ES-I3 (cell line): ENCODE measurements at regions not wholly inside any gene's neighbourhood (a gene's known extent, or its start where the extent isn't known, plus 50 kb on each side); places are given as distances from the start of the nearest gene placed in this dataset.

Experiments
- H3K36me3 ChIP-seq: 2 replicates; pipeline ENCODE4 v1.6.1; 2013; ENCODE audit warnings: mild to moderate bottlenecking, low read length, control low read depth, moderate library complexity; ENCODE audit not compliant: insufficient read depth
- H3K4me1 ChIP-seq: 2 replicates; pipeline ENCODE4 v1.6.1; 2013; ENCODE audit warnings: mild to moderate bottlenecking, control low read depth, low read length; ENCODE audit not compliant: insufficient read depth
- H3K9ac ChIP-seq: 2 replicates; pipeline ENCODE4 v1.6.1; 2013; ENCODE audit warnings: low read depth, mild to moderate bottlenecking, low read length, moderate library complexity
- H3K9me3 ChIP-seq: 2 replicates; pipeline ENCODE4 v1.6.1; 2013; ENCODE audit warnings: mild to moderate bottlenecking, low read length, moderate library complexity; ENCODE audit not compliant: control insufficient read depth, insufficient read depth

DNA sequence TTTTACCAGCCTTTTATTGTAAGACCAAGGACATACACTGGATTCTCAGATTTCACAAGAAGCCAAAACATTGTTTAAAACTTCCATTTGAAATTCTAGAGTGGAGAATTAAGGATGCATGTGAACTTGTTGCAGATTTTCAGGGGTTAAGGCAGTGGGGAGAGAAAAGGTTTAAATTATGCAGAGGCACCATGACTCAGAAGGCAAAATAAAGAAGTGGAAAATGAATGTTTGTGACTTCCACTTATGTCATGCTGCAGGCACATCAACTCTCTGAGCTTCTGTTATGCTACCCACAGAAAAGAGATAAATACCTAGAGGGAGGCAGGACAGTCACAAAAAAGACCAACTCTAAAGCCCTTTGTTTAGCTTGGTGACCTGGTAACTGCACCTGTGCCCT, 84.4 kb upstream of the BET1 start:
- Histone ChIP-seq H3K36me3 (no peaks in the 10 kb centered on the region), H3K9me3 (no peaks in the 10 kb centered on the region), H3K4me1 (peaks cover 15% of the 10 kb centered on the region), H3K9ac (no peak overlapping the region)

DNA sequence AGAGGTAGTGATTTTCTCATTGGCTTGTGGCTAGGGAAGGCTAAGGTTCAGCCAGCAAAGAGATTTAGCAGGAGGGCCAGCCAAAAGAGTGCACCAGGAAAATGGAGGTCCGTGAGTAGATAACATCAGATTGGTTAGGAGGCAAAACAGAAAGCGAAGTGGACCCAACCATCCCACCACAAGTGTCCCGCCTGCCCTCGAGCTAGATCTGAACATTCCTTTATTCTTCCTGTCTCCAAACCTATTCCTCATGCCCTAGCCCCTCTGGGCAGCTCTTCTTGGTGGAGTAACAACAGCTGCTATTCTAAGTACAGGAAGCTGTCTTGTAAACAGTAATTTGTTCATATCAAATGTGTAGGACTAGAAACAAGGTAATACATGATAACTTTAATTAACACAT, 85.7 kb upstream of the BET1 start:
- no peaks in the 10 kb centered on the region for H3K36me3 ChIP-seq
- peaks cover 15% of the 10 kb centered on the region for H3K4me1 ChIP-seq
- no peak overlapping the region for H3K9ac ChIP-seq
- H3K9me3 ChIP-seq, result no peaks in the 10 kb centered on the region

DNA sequence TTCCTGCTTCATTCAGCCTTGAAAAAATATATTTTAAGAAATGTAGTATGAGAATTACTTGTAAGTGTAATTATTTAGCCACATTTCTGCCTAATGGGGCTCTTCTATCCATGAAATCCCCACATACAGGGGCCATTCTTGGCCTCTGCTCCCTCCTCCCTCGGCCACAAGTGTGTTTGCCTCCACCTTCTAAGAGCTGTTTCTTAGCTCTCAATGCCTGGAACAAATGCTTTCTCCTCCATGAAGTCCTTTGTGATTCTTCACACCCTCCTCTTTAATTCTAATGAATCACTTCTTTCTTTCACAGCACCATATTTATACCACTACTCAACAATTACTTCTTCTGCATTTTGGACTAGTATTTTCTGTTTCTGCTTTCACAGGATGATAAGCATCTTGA, 88.8 kb upstream of the BET1 start:
- H3K9me3 ChIP-seq, result no peaks in the 10 kb centered on the region
- peaks cover 13% of the 10 kb centered on the region for H3K4me1 ChIP-seq
- no peaks in the 10 kb centered on the region for H3K36me3 ChIP-seq
- no peak overlapping the region for H3K9ac ChIP-seq

DNA sequence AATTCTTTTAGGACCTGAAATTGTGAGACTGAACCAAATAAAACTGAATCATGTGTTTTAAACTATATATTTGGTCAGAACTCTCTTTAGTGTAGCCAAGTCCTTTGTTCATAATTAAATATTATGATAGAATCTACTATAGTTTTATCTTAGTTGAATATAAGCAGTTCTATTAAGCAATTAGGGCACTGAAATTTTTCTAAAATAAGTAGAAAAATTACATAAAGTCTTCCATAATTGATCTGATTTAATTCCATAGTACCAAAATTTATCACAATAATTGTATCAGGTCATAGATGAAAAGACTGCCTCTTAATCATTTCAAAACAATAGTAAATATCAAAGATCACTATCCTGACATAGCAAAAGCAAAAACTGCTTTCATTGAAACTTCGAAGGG, 90.1 kb upstream of the BET1 start:
- Histone ChIP-seq H3K9me3 (no peaks in the 10 kb centered on the region), H3K36me3 (no peaks in the 10 kb centered on the region), H3K4me1 (0 out of 2 replicates have a peak, but pooled peaks cover 3% of the 10 kb centered on the region), H3K9ac (no peak overlapping the region)

DNA sequence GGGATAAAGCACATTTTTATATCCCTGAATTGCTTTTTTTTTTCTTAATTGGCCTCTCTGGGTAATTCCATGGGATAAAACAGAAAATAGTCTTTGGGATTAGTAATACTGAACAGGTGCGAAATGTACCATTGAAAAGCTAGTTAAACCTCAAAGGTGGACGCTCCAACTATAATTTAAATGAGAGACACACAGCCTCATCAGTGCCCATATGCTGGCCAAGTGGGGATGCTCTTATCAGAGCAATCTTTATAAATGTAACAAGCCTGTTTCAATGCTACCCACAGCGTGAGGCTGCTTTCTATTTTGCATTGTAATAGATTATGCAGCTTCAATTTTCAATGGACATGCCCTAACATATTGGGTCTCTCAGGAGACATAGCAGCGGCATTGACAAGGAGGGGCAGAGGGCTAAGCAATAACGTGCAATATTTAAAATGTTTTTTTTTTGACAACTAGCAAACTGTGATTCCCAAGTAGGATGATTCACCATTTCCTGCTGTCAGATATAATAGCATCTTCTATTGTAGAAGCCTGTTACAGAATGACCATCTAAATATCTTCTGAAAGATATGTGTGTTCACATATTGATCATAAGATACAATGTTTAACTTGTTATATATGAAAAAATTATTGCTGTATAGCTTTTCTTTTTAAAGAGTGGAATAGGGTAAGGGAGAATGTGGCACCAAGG, 91.3 kb upstream of the BET1 start:
- H3K36me3 ChIP-seq, result no peaks in the 10 kb centered on the region
- 0 out of 2 replicates have a peak, but pooled peaks cover 3% of the 10 kb centered on the region for H3K4me1 ChIP-seq
- H3K9ac ChIP-seq, result no peak overlapping the region
- no peaks in the 10 kb centered on the region for H3K9me3 ChIP-seq

- H3K4me1 ChIP-seq, result no peaks in the 10 kb centered on the region
- no peak overlapping the region for H3K9ac ChIP-seq
- H3K36me3 ChIP-seq, result no peaks in the 10 kb centered on the region
- no peaks in the 10 kb centered on the region for H3K9me3 ChIP-seq
Observed at GRCh38 chr7:94099679-94100078, 95.5 kb upstream of the BET1 start.

GRCh38 chr7:94100723-94101345, 96.7 kb upstream of the BET1 start:
- H3K36me3 ChIP-seq, result no peaks in the 10 kb centered on the region
- no peaks in the 10 kb centered on the region for H3K9me3 ChIP-seq
- no peak overlapping the region for H3K9ac ChIP-seq
- H3K4me1 ChIP-seq, result no peaks in the 10 kb centered on the region

GRCh38 chr7:94104301-94104700, 100.1 kb upstream of the BET1 start:
- Histone ChIP-seq H3K9ac (no peak overlapping the region), H3K36me3 (no peaks in the 10 kb centered on the region), H3K4me1 (no peaks in the 10 kb centered on the region), H3K9me3 (no peaks in the 10 kb centered on the region)

- H3K9me3 ChIP-seq, result no peaks in the 10 kb centered on the region
- H3K36me3 ChIP-seq, result no peaks in the 10 kb centered on the region
- no peak overlapping the region for H3K9ac ChIP-seq
- no peaks in the 10 kb centered on the region for H3K4me1 ChIP-seq
Observed at GRCh38 chr7:94109556-94109955, 105.4 kb upstream of the BET1 start.

DNA sequence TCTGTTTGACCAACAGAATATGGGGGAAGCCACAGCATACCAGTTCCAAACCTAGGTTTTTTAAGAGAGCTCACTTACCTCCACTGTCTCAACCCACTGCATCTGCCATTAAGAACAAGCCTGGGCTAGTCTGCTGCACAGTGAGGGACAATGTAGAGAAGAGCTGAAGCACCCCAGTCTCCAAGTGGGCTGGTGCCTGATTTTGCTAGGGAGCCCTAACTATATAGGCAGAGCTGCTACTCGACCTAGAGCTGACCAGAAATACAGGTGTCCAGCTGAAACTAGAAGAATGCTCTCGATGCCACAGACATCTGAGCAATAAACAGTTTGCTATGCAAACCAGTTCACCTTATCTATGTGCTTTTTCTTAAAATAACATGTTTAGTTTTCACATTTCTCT, 106.9 kb upstream of the BET1 start:
- Histone ChIP-seq H3K4me1 (no peaks in the 10 kb centered on the region), H3K9me3 (no peaks in the 10 kb centered on the region), H3K9ac (no peak overlapping the region), H3K36me3 (no peaks in the 10 kb centered on the region)

GRCh38 chr7:94115316-94115715, 111.2 kb upstream of the BET1 start:
- H3K9me3 ChIP-seq, result no peaks in the 10 kb centered on the region
- H3K4me1 ChIP-seq, result no peaks in the 10 kb centered on the region
- no peaks in the 10 kb centered on the region for H3K36me3 ChIP-seq
- H3K9ac ChIP-seq, result no peak overlapping the region

DNA sequence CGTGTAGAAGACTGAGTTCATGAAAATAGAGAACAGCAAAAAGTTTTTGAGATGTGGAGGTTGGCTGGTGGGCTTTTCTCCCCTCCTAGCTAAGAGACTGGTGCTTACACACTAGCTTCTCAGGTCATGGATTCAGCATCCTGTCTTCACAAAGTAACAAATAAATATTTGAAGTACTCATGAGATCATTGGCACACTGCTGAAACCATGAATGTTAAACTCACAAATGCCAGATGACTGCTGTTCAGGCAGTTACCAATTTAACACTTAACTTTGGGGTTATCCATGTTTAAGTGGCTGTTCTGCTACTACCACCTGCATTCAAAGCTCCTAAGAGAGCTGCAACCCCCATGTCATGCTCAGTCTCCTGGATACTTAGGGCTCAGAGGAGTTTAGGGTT, 119.0 kb upstream of the BET1 start:
- no peaks in the 10 kb centered on the region for H3K9me3 ChIP-seq
- H3K9ac ChIP-seq, result no peak overlapping the region
- no peaks in the 10 kb centered on the region for H3K36me3 ChIP-seq
- H3K4me1 ChIP-seq, result no peaks in the 10 kb centered on the region

GRCh38 chr7:94127026-94127425, 122.9 kb upstream of the BET1 start:
- H3K4me1 ChIP-seq, result no peaks in the 10 kb centered on the region
- H3K36me3 ChIP-seq, result no peaks in the 10 kb centered on the region
- H3K9me3 ChIP-seq, result no peaks in the 10 kb centered on the region
- no peak overlapping the region for H3K9ac ChIP-seq

GRCh38 chr7:94128072-94128471, 123.9 kb upstream of the BET1 start:
- H3K9ac ChIP-seq, result no peak overlapping the region
- H3K9me3 ChIP-seq, result no peaks in the 10 kb centered on the region
- H3K36me3 ChIP-seq, result no peaks in the 10 kb centered on the region
- no peaks in the 10 kb centered on the region for H3K4me1 ChIP-seq

DNA sequence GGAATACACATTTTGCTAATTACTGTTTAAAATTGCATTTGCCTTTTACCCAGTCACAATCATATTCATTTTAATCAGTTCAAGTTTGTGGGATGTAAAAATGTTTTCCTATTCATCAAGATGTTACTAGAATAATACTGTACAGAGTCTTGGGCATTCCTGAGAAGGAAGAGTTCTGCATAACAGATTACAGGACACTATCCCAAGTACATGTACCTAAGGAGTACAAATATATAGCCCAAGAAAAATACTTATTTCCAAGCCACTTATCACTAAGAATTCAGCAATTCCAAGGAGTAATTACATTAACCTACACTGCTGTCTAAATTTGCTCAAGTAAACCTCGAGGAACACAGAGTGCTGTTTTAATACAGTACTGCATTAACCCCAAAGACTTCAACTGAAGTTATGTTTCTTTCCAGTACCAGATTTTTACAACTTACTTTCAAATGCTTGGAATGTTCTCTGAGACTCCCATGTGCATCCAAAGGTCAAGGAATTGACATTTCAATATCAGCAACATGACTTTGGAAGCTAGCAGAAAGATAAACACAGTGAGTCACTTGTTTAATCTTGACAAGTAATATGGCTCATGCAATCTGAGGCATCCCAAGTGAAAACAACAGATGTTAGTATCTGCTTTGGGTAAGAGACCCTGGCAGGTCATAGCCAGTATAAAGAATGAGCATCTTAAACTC, 125.4 kb upstream of the BET1 start:
- no peak overlapping the region; the same call in 1 of the 2 replicates for H3K9ac ChIP-seq
- H3K36me3 ChIP-seq, result no peaks in the 10 kb centered on the region
- peaks cover 9% of the 10 kb centered on the region for H3K4me1 ChIP-seq
- H3K9me3 ChIP-seq, result no peaks in the 10 kb centered on the region
